Cardiac septum (tissue), 1 donor: ENCODE measurements at regions not wholly inside any gene's neighbourhood (a gene's known extent, or its start where the extent isn't known, plus 50 kb on each side); places are given as distances from the start of the nearest gene placed in this dataset.
"Not testable (repeated sequence)": the region's sequence is repeated elsewhere in the genome, so short reads cannot be mapped to it uniquely, and the experiment has no call there.

ENCODE experiments used
- DNase-seq: peaks from one replicate; pipeline ENCODE4 v3.0.0-alpha.2; 2020; ENCODE audit warnings: low spot score
- intact Hi-C: fragments of 100-400 bp; cut with DNase I; formaldehyde crosslinking; loops from one replicate; pipeline ENCODE4 v1.14.0; 2022
- donor health status: DM: no; HTN: no; CAD: no.

GRCh38 chr22:22713416-22713815, 69.0 kb downstream of the GGTLC2 start:
- intact Hi-C loops: no loop called here
- DNase-seq: no peak

DNA sequence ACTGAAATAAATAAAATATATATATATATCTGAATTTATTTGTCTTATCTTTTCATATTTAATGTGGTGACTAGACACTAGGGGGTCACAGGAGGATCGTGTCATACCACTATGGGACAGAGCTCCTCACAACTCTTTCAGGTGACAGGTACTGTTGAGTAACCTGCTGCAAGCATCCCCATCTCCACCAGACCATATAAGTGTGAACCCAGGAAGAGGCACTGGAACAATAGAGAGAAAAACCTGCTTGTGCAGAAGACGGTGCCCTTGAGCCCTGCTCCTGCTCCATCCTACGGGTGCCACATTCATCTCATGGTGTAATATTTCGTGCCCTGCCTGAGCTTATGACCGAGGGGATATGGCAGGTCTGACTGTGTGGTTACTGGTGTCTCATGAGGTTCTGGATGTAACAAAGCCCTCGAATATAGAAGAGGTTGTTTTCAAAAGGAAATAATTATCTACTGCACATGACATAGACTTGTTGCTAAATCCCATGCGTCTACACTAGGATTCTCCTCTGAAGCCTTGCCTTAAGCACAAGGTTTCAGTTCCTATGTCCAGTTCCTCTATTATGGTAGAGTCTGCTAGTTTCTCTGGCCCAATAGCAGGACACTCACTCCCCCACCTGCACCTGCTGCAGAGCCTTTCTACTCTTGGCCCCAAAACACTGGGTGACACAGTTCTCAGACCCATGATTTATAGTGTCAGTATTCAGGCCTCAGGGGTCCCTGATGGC, 70.4 kb downstream of the GGTLC2 start:
- intact Hi-C loops: no loop called here
- no peak for DNase-seq

DNA sequence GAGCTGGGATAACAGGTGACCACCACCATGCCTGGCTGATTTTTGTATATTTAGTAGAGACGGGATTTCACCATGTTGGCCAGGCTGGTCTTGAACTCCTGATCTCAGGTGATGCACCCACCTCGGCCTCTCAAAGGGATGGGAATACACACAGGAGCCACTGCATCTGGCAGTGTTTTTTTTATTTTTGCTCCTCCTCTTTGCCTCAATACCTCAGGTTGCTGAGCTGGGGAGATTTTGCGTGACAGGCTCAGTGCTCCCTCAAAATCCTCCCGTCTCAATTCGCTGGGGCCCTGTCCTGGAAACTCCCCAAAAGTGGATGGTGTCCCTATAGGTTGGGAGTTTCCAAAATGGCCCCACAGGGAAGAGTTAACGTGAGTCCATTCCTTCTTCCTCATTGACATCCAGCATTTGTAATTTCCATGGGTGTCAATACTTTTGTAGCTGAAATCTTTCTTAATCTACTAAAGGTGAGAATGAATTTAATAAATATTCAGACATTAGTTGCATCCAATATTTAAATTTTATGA, 71.8 kb downstream of the GGTLC2 start:
- intact Hi-C loops: no loop called here
- no peak for DNase-seq

DNA sequence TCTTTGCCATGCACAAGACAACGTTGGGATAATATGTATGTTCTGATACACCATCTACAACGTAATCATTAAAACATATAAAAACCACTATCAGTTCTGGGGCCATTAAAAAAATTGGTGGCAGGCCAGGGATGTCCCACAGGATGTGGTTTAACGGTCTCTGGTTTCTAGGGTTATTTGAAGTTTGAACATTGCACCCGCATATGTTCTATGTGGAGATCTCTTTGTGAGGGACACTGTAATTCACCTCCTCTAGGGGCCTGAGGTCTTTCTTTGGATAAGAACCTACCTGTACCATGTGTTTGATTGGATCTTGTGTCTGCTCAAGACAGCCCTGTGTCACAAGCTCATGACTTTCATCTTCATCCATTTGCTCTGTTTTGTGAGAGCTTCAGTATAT, 73.2 kb downstream of the GGTLC2 start:
- no peak for DNase-seq
- intact Hi-C loops: no loop called here

DNA sequence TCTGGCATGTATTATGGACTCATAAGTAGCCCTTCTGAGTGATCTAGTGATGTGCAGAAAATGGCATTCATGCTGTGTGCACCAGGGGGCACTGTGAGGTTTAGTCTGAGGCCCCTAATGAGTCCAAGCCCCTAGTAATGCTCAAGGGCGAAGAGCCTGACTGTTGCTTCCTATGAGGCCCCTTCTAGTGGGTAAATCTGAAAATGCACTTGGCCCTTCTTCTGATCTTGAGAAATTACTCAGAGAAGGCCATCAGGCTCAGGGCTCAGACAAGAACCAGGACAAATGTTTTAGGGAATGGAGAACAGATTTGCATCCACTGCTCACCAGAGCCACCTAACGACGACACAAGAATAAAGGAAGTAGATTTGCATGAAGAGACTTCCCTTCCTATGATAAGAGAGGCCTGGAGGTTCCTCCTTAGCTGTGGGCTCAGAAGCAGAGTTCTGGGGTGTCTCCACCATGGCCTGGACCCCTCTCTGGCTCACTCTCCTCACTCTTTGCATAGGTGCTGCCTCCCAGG, 75.8 kb downstream of the GGTLC2 start:
- no peak for DNase-seq
- intact Hi-C loops: no loop called here

DNA sequence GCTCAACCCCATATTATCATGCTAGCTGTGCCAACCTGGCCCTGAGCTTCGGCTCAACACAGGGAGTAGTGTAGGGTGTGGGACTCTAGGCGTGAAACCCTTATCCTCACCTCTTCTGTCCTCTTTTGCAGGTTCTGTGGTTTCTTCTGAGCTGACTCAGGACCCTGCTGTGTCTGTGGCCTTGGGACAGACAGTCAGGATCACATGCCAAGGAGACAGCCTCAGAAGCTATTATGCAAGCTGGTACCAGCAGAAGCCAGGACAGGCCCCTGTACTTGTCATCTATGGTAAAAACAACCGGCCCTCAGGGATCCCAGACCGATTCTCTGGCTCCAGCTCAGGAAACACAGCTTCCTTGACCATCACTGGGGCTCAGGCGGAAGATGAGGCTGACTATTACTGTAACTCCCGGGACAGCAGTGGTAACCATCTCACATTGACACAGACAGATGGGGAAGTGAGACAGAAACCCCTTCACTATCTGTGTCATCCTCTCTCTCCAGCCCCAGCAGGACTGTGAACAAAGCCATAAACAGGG, 76.4 kb downstream of the GGTLC2 start:
- intact Hi-C loops: no loop called here
- no peak for DNase-seq

DNA sequence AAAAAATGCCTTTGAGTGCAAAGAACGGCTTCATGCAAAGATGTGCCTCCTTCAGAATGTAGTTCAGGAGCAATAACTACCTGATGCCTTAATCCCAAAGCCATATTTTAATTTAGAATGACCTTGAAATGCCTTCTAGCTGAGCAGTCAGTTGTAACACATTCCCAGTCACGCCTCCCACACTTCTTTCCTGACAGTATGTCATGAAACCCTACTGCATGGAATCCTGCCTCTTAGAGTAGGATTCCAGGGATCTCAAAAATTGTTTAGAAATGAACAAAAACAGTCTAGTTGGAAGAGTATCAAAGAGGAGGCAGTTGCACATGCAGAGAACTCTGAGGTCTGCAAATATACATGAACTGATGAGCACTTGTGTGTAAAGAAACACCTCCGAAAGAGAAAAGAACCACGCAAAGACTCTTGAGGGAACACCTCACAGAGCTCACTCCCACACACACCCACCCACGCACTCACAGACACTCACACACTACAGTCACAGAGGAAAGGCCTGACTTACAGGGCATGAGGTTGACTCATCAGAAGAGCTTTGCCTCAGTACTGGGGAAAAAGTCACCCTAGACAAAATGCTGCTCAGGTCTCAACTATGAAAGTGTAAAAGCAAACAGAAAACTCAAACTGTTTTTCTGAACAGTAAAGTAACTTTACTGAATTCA, 77.4 kb downstream of the GGTLC2 start:
- DNase-seq: no peak
- intact Hi-C loops: no loop called here

- DNase-seq: no peak
- intact Hi-C loops: no loop called here
Measured at GRCh38 chr22:22728382-22728781, 84.0 kb downstream of the GGTLC2 start.

DNA sequence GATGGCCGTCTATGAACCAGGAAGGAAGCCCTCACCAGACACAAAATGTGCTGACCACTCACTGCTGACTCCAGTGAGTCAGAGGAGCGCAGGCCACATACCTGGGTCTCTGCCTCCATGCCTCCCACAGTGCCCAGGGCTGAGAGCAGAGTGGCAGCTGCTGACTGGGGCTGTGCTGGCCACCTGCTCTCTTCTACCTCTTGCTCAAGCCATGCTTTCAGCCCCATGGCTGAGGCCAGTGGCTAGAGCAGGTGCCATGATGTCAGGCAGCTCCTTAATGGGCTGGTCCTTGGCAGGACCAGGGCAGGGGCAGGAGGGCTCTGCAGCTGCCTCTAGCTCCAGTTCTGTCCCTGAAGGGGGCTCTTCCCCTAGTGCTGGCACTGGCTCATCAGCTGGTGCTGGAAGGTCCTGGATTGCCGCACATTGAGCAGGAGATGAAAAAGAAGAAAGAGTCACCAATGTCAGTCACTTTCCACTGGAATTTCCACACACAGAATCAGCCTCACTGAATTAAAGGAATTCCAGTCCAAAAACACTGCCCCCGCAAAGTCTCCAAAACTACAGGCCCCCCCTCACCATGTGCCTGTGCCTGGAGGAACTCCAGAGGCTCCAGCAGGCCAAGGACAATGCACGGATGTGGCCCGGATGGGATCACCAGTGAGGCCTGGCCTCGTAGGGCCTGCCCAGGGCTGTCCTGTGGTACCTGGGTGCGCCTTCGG, 86.4 kb downstream of the GGTLC2 start:
- intact Hi-C loops: no loop called here
- no peak for DNase-seq

- no peak for DNase-seq
- intact Hi-C loops: no loop called here
Measured at GRCh38 chr22:22731374-22731676, 86.9 kb downstream of the GGTLC2 start.

- DNase-seq, intact Hi-C loops: not testable (repeated sequence)
Measured at GRCh38 chr22:22733006-22733405, 88.6 kb downstream of the GGTLC2 start.

DNA sequence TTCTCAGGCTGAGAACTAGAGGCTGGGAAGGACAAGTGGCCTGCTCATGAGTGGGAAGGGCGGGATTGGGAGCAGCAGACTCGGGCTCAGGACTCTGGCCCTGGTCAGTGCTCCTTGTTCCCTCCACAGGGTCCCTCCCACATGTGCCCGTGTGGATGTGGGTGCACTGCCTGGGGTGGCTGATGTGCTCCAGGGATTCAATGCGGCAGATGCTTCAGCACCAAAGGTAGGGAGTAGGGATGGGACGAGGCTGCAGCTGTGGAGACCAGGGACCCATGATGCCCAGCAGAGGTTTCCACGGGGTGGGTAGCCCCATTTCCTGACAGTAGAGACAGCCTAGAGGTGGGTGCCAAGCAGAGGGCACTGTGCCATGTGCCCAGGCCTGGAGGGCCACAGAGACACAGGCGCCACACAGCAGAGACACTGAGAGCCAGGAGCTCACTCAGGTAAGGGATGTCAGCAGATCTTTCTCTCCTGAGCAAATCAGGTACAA, 89.5 kb downstream of the GGTLC2 start:
- intact Hi-C loops: no loop called here
- DNase-seq: no peak

DNA sequence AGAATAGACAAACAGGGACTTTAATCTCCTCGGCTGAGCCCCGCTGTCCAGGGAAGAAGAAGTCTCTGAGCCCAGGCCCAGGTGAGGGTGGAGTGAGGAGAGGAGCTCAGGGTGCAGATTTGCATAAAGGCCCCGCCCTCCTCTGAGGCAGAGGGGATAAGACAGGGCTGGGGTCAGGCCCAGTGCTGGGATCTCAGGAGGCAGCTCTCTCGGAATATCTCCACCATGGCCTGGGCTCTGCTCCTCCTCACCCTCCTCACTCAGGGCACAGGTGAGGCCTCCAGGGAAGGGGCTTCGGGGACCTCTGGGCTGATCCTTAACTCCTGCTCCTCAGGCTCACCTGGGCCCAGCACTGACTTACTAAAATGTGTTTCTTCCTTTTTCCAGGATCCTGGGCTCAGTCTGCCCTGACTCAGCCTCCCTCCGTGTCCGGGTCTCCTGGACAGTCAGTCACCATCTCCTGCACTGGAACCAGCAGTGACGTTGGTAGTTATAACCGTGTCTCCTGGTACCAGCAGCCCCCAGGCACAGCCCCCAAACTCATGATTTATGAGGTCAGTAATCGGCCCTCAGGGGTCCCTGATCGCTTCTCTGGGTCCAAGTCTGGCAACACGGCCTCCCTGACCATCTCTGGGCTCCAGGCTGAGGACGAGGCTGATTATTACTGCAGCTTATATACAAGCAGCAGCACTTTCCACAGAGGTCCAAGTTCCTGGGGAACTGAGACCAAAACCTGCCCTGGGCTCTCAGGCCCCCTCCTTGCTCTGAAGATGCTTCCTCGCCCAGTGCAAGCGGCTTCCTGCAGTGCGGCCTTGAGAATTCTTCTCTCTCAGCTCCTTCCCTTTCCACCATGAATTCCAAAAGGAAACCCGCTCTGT, 90.2 kb downstream of the GGTLC2 start:
- intact Hi-C loops, DNase-seq: not testable (repeated sequence)

DNA sequence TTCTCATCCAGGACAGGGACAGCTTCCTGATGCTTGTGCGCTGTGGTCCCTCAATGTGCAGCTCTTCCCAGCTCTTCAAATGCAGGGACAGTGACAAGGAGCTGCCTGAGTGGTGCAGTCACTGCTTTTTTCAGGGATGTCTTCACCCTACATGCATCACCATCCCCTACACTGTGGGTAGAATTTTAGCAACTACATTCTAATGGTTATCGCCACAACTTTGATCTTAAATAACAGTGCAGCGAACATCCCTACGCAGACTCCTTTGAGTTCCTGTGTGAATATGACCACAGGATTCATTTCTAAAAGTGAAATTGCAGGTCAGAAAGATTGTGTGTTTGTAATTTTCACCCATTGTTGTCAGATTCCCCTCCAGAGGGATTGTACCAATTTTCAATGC, 90.9 kb downstream of the GGTLC2 start:
- intact Hi-C loops, DNase-seq: not testable (repeated sequence)

DNA sequence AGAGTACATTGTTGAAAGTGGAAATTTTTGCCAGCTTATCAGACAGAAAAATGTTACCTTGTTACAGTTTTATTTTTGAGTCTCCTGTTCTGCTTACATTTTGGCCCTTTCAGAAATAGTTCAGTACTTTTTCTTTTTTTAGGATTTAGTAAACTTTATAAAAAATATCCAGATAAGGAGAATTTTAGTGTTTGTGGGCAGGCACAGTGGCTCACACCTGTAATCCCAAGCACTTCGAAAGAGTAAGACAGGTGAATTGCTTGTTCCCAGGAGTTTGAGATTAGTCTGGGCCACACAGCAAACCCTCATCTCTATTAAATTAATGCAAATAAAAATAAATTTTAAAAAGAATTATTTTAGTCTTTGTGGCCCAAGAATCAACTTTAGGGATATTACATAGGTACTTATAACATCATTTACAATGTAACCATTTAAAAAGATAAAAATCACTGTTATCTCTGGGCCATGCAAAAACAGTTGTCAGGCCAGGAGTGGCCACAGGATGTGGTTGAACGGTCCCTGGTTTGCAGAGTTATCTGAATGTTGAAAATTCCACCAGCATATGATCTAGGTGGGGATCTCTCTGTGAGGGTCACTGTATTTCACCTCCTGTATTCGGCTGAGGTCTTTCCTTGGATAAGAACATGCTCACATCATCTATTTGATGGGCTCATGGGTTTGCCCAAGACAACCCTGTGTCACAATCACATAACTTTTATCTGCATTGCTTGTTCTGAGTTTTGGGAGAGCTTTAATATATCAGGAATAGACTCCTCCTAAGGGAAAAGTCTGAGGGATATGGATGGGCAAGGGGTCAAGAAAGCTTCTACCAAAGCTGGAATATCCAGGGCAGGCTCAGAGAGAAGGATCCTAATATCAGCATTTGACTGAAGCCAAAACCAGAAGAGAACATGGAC, 91.5 kb downstream of the GGTLC2 start:
- DNase-seq: no peak
- intact Hi-C loops: no loop called here

DNA sequence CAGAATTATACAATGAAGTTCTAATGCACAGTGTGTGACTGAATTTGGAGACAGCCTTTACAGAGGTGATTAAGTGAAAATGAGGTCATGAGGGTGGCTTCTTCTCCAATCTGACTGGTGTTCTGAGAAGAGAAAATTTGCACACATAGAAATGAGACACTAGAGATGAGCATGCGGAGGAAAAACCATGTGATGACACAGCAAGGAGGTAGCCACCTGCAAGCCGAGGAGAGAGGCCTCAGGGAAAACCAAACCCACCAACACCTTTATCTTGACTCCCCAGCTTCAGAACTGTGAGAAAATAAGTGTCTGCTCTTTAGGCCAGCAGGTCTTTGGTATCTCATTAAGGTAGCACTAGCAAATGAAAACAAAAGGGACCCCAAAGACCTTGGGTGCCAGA, 93.2 kb downstream of the GGTLC2 start:
- no peak for DNase-seq
- intact Hi-C loops: no loop called here

- intact Hi-C loops: no loop called here
- DNase-seq: no peak
Measured at GRCh38 chr22:22738959-22739585, 94.7 kb downstream of the GGTLC2 start.
